Ascending aorta (tissue), 2 donors: ENCODE measurements at regions not wholly inside any gene's neighbourhood (a gene's known extent, or its start where the extent isn't known, plus 50 kb on each side); places are given as distances from the start of the nearest gene placed in this dataset.

Experiments
- DNase-seq, 2 donors: peaks; one replicate each; pipeline ENCODE4 v3.0.0-alpha.2; 2019; ENCODE audit warnings: low spot score in 2 of 2
- H3K27ac ChIP-seq, 2 donors: fragments of 200-600 bp; sonication (generic); one replicate each; pipeline ENCODE4 v1.5.1; 2016 to 2017; ENCODE audit warnings: mild to moderate bottlenecking in 1 of 2
- H3K27me3 ChIP-seq: fragments of 200-600 bp; sonication (generic); one replicate; pipeline ENCODE4 v1.5.1; 2017
- H3K36me3 ChIP-seq, 2 donors: fragments of 200-600 bp; sonication (generic); one replicate each; pipeline ENCODE4 v1.5.1; 2016
- H3K4me1 ChIP-seq, 2 donors: fragments of 200-600 bp; sonication (generic); one replicate each; pipeline ENCODE4 v1.5.1; 2016 to 2017; ENCODE audit warnings: mild to moderate bottlenecking in 1 of 2
- H3K4me3 ChIP-seq, 2 donors: fragments of 200-600 bp; sonication (generic); one replicate each; pipeline ENCODE4 v1.5.1; 2016 to 2017; ENCODE audit warnings: mild to moderate bottlenecking in 1 of 2
- H3K9me3 ChIP-seq, 2 donors: fragments of 200-600 bp; sonication (generic); one replicate each; pipeline ENCODE4 v1.5.1; 2016
- CTCF ChIP-seq, 3 experiments: fragments of 200-600 bp in 2 of 3; fragments of 450-650 bp in 1 of 3; sonication (generic) in 2 of 3; IDR thresholded peaks; one replicate each; pipeline ENCODE4 v1.5.1; 2016 to 2019; ENCODE audit warnings: antibody characterized with exemption in 3 of 3, mild to moderate bottlenecking in 1 of 3, moderate library complexity in 1 of 3
- intact Hi-C: fragments of 100-400 bp; cut with DNase I; formaldehyde crosslinking; loops from one replicate; pipeline ENCODE4 v1.15.1; 2023

DNA sequence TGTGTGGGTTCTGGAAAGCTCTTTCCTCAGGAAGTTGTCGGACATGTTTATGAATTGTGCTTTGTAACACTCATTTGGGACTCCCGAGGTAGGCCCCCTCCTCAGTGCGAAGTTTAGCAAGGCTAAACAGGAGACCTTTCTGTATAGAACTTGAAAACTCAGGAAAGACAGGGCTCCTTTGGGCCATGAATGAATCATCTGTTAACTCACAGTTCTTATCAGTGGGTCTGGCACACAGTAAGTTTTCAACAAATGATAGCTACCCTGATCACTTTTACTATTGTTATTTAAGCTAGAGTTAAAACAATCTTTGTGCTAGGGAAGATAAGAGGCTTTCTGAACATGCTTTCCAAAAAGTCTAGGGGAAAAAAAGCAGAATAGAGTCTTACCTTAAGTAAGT is 430.5 kb upstream of the ETAA1 start:
- intact Hi-C loops, result no loop called here
- no peak overlapping the region for H3K27ac ChIP-seq

DNA sequence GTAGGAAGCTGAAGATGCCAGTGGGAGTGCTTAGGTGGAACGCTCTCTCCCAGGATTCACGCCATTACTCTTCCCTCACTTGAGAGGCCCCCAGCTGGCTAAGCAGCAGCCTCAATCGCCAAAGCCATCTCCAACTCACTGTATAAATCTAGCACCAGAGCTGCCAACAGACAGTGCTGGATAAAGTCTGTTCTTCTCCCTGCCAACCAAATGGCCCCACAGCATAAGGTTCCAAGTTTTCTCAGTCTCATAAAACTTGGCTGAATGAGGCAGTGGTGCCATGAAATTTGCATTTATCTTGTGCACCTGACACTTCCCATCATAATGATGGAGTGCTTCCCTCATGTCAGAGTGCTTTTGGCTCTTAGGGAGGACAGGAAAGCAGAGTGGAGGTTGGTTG is 428.2 kb upstream of the ETAA1 start:
- no peak overlapping the region for H3K4me3 ChIP-seq
- intact Hi-C loops, result no loop called here
- TF ChIP-seq CTCF (IDR thresholded peaks at IDR 0.05), result no peak
- no peaks in the 10 kb centered on the region for H3K27me3 ChIP-seq
- H3K27ac ChIP-seq, result no peak overlapping the region
- no peaks in the 10 kb centered on the region for H3K9me3 ChIP-seq
- no peaks in the 10 kb centered on the region for H3K36me3 ChIP-seq
- no peaks in the 10 kb centered on the region for H3K4me1 ChIP-seq
- DNase-seq, result no peak

More for the DNA sequence above, 430.5 kb upstream of the ETAA1 start:
- no peak for DNase-seq
- Histone ChIP-seq H3K9me3 (no peaks in the 10 kb centered on the region), H3K4me1 (no peaks in the 10 kb centered on the region), H3K27me3 (no peaks in the 10 kb centered on the region), H3K36me3 (no peaks in the 10 kb centered on the region), H3K4me3 (no peak overlapping the region)
- no peak for TF ChIP-seq CTCF (IDR thresholded peaks at IDR 0.05)

DNA sequence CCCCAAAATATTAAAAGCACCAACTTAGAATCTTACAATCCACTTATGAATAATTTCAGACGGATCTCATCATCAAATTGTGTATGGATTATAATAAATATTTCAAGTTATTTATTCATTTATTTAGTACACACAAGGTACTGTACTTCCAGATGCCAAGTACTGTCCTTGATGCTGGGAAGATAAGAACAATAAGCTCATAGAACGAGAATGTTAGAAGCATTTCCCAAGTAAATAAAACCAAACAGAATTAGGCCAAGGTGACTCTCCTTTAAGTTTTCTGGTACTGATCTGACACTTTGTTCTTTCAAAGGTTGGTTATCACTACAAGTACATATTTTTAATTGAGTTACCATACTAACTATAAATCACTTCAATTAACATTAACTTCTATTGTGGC is 416.1 kb upstream of the ETAA1 start:
- Histone ChIP-seq H3K27me3 (no peaks in the 10 kb centered on the region), H3K36me3 (no peaks in the 10 kb centered on the region), H3K9me3 (no peaks in the 10 kb centered on the region), H3K4me3 (no peak overlapping the region), H3K27ac (no peak overlapping the region), H3K4me1 (no peaks in the 10 kb centered on the region)
- no peak for TF ChIP-seq CTCF (IDR thresholded peaks at IDR 0.05)
- intact Hi-C loops, result no loop called here
- no peak for DNase-seq

DNA sequence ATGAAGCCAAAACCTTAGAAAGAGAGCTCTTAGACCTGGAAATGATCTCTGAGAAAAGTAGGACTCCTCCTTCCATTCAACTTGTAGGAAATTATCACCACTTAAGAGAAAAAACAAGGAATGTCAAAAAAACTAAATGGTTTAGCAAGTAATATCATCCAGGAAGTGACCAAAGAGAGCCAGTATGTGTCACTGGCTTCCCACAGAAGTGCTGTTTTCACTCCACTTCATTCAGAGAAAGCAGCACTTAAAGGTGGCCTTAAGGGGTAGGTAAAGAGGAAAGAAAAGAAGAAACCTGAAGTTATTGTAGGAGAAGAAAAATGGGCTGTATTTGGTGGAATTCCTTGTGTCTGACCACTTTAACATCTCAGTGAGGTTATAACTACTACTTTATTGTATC is 414.4 kb upstream of the ETAA1 start:
- no peaks in the 10 kb centered on the region for H3K36me3 ChIP-seq
- no peaks in the 10 kb centered on the region for H3K9me3 ChIP-seq
- H3K4me1 ChIP-seq, result no peaks in the 10 kb centered on the region
- no peak overlapping the region for H3K27ac ChIP-seq
- TF ChIP-seq CTCF (IDR thresholded peaks at IDR 0.05), result no peak
- DNase-seq, result no peak
- no peaks in the 10 kb centered on the region for H3K27me3 ChIP-seq
- intact Hi-C loops, result no loop called here
- H3K4me3 ChIP-seq, result no peak overlapping the region

DNA sequence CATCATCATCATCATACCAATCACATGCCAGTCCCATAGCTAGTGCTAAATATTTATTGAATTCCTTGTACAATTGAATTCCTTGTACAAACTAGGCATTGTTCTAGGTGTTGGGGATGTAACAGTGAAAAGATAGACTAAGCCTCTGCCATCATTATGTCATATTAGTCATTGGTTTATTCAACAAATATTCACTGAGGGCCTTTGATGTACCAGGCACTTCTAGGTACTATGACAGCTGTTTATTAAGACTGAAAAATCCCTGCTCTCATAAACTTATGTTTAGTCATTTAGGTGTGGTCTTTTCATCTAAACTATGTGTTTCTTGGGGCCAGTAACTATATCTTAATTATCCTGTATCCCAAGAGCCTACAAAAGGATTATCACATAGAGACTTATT is 412.3 kb upstream of the ETAA1 start:
- H3K4me1 ChIP-seq, result no peaks in the 10 kb centered on the region
- no peak for TF ChIP-seq CTCF (IDR thresholded peaks at IDR 0.05)
- intact Hi-C loops, result no loop called here

GRCh38 chr2:66985906-66986305 is 411.2 kb upstream of the ETAA1 start:
- Histone ChIP-seq H3K36me3 (no peaks in the 10 kb centered on the region), H3K9me3 (no peaks in the 10 kb centered on the region), H3K4me3 (no peak overlapping the region), H3K27ac (no peak overlapping the region), H3K4me1 (no peaks in the 10 kb centered on the region), H3K27me3 (no peaks in the 10 kb centered on the region)
- intact Hi-C loops, result no loop called here
- no peak for DNase-seq
- TF ChIP-seq CTCF (IDR thresholded peaks at IDR 0.05), result no peak

More for the DNA sequence above, 412.3 kb upstream of the ETAA1 start:
- no peaks in the 10 kb centered on the region for H3K27me3 ChIP-seq
- H3K36me3 ChIP-seq, result no peaks in the 10 kb centered on the region
- H3K4me3 ChIP-seq, result no peak overlapping the region
- H3K27ac ChIP-seq, result no peak overlapping the region
- DNase-seq, result no peak
- no peaks in the 10 kb centered on the region for H3K9me3 ChIP-seq
